ENCODE measurements at regions not wholly inside any gene's neighbourhood (a gene's known extent, or its start where the extent isn't known, plus 50 kb on each side); places are given as distances from the start of the nearest gene placed in this dataset.

- no peak overlapping the region for H3K27ac ChIP-seq
- DNase-seq (ENCODE audit: low spot score) = no peak
- peaks cover 2% of the 10 kb centered on the region for H3K27me3 ChIP-seq (replicated peaks; ENCODE audit: insufficient read depth)
- 75% methylated on average over 7 of the region's 9 CpGs for WGBS
- H3K36me3 ChIP-seq = no peaks in the 10 kb centered on the region
- H3K9me3 ChIP-seq = no peaks in the 10 kb centered on the region
- intact Hi-C loops (cut with DNase I) = no loop called here
- H3K4me1 ChIP-seq (replicated peaks) = no peaks in the 10 kb centered on the region
- no peak for TF ChIP-seq POLR2A (IDR thresholded peaks at IDR 0.05)
- TF ChIP-seq CTCF (IDR thresholded peaks at IDR 0.05) = no peak
- no peak for TF ChIP-seq POLR2AphosphoS5 (IDR thresholded peaks at IDR 0.05)
- no peak overlapping the region for H3K4me3 ChIP-seq
These were observed 128.4 kb downstream of the ENGASE start for GRCh38 chr17:79203016-79203415.

GRCh38 chr17:79202480-79202879, 127.9 kb downstream of the ENGASE start:
- WGBS = 59% methylated on average over 12 of the region's 12 CpGs
- intact Hi-C loops (cut with DNase I) = no loop called here
- no peaks in the 10 kb centered on the region for H3K9me3 ChIP-seq
- TF ChIP-seq CTCF (IDR thresholded peaks at IDR 0.05) (no peak), POLR2A (IDR thresholded peaks at IDR 0.05) (no peak)
- no peak overlapping the region for H3K4me3 ChIP-seq
- H3K4me1 ChIP-seq (replicated peaks) = no peaks in the 10 kb centered on the region
- peaks cover 2% of the 10 kb centered on the region for H3K27me3 ChIP-seq (replicated peaks; ENCODE audit: insufficient read depth)
- no peaks in the 10 kb centered on the region for H3K36me3 ChIP-seq
- H3K27ac ChIP-seq = no peak overlapping the region
- no peak for DNase-seq (ENCODE audit: low spot score)

GRCh38 chr17:79201536-79202227, 127.1 kb downstream of the ENGASE start:
- no peaks in the 10 kb centered on the region for H3K36me3 ChIP-seq
- no peaks in the 10 kb centered on the region for H3K9me3 ChIP-seq
- H3K27me3 ChIP-seq (replicated peaks; ENCODE audit: insufficient read depth) = peaks cover 2% of the 10 kb centered on the region
- no peaks in the 10 kb centered on the region for H3K4me1 ChIP-seq (replicated peaks)
- H3K4me3 ChIP-seq = no peak overlapping the region
- TF ChIP-seq POLR2A (IDR thresholded peaks at IDR 0.05) = no peak
- 59% methylated on average over 15 of the region's 15 CpGs for WGBS
- DNase-seq (ENCODE audit: low spot score) = no peak
- intact Hi-C loops (cut with DNase I) = no loop called here
- H3K27ac ChIP-seq = no peak overlapping the region

- DNase-seq (ENCODE audit: low spot score) = no peak
- Histone ChIP-seq H3K9me3 (no peaks in the 10 kb centered on the region), H3K4me3 (no peak overlapping the region), H3K27me3 (replicated peaks; ENCODE audit: insufficient read depth) (peaks cover 2% of the 10 kb centered on the region), H3K4me1 (replicated peaks) (no peaks in the 10 kb centered on the region), H3K27ac (no peak overlapping the region), H3K36me3 (no peaks in the 10 kb centered on the region)
- 36% methylated on average over 6 of the region's 6 CpGs for WGBS
- no peak for TF ChIP-seq POLR2AphosphoS5 (IDR thresholded peaks at IDR 0.05)
- no peak for TF ChIP-seq CTCF (IDR thresholded peaks at IDR 0.05)
- TF ChIP-seq POLR2A (IDR thresholded peaks at IDR 0.05) = no peak
- intact Hi-C loops (cut with DNase I) = no loop called here
These were observed 126.5 kb downstream of the ENGASE start for GRCh38 chr17:79201119-79201518.

- H3K36me3 ChIP-seq = no peaks in the 10 kb centered on the region
- H3K27ac ChIP-seq = no peak overlapping the region
- H3K9me3 ChIP-seq = no peaks in the 10 kb centered on the region
- 83% methylated on average over 9 of the region's 10 CpGs for WGBS
- intact Hi-C loops (cut with DNase I) = no loop called here
- no peaks in the 10 kb centered on the region for H3K4me1 ChIP-seq (replicated peaks)
- no peak for DNase-seq (ENCODE audit: low spot score)
- no peak for TF ChIP-seq POLR2AphosphoS5 (IDR thresholded peaks at IDR 0.05)
- TF ChIP-seq POLR2A (IDR thresholded peaks at IDR 0.05) = no peak
- TF ChIP-seq CTCF (IDR thresholded peaks at IDR 0.05) = no peak
- peaks cover 2% of the 10 kb centered on the region for H3K27me3 ChIP-seq (replicated peaks; ENCODE audit: insufficient read depth)
- no peak overlapping the region for H3K4me3 ChIP-seq
These were observed 122.3 kb downstream of the ENGASE start for GRCh38 chr17:79196913-79197312.

All from prostate gland (tissue), 2 donors.